GM19035 (cell line): ENCODE measurements at regions not wholly inside any gene's neighbourhood (a gene's known extent, or its start where the extent isn't known, plus 50 kb on each side); places are given as distances from the start of the nearest gene placed in this dataset.

Experiments used
- ATAC-seq: cut with Tn5 transposase; IDR thresholded peaks from one replicate; pipeline ENCODE4 v1.9.1; 2021; ENCODE audit not compliant: unreplicated experiment

GRCh38 chr18:61949946-61950345 is 57.1 kb upstream of the RNF152 start:
- ATAC-seq, result no peak

- no peak for ATAC-seq
Measured at GRCh38 chr18:61948846-61949438, 56.1 kb upstream of the RNF152 start.

- no peak for ATAC-seq
Measured at GRCh38 chr18:61948281-61948741, 55.5 kb upstream of the RNF152 start.

GRCh38 chr18:61946449-61946848 is 53.6 kb upstream of the RNF152 start:
- no peak for ATAC-seq

- ATAC-seq, result no peak
Measured at GRCh38 chr18:61943175-61943964, 50.6 kb upstream of the RNF152 start.
